ENCODE measurements at regions not wholly inside any gene's neighbourhood (a gene's known extent, or its start where the extent isn't known, plus 50 kb on each side); places are given as distances from the start of the nearest gene placed in this dataset.
A peak's percentile ranks its signal among the peaks of the same experiment; 100 is the strongest.

GRCh38 chr21:34017039-34017961 lies 56.1 kb upstream of the MRPS6 start:
- Histone ChIP-seq H3K9me3 (ENCODE audit: insufficient read depth, low read length) (peaks cover 11% of the 10 kb centered on the region), H2AFZ (ENCODE audit: low read depth, low read length) (no peak overlapping the region)
- TF ChIP-seq CTCF (IDR thresholded peaks at IDR 0.05; ENCODE audit: low read depth, low read length), result no peak
- TF ChIP-seq EZH2phosphoT487 (IDR thresholded peaks at IDR 0.05; ENCODE audit: low read depth), result no peak

DNA sequence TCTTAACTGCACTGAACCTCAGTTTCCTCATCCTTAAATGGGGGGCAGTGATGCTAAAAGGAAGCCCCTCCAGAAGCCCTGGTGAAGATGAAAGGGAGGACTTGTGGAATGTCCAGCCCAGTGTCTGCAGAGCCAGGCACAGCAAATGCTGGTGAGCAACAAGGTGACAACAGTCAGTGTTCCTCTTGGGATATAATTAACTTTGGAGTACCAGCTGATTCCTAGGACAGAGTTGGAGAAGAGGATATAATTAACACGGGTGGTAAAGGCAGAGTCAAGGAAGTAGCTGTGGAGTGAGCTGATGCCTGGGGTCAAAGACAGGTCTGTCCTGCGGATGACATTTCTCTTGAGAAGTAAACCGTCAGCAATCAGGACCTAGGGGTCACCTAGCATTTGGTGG lies 60.7 kb upstream of the MRPS6 start:
- H4K20me1 ChIP-seq (ENCODE audit: insufficient read depth, low read length), result no peaks in the 10 kb centered on the region
- H3K4me1 ChIP-seq (ENCODE audit: low read length), result peaks cover 9% of the 10 kb centered on the region
- no peak for TF ChIP-seq CTCF (IDR thresholded peaks at IDR 0.05; ENCODE audit: low read depth, low read length)
- no peak for TF ChIP-seq EZH2phosphoT487 (IDR thresholded peaks at IDR 0.05; ENCODE audit: low read depth)

More at GRCh38 chr21:34017039-34017961, 56.1 kb upstream of the MRPS6 start:
- Histone ChIP-seq H3K4me3 (ENCODE audit: low read length) (no peak overlapping the region), H4K20me1 (ENCODE audit: insufficient read depth, low read length) (no peaks in the 10 kb centered on the region), H3K4me2 (ENCODE audit: low read length) (peak overlapping the region; percentile 87), H3K36me3 (replicated peaks; ENCODE audit: low read depth, low read length) (peaks cover 10% of the 10 kb centered on the region), H3K27me3 (ENCODE audit: low read depth, low read length) (no peaks in the 10 kb centered on the region), H3K79me2 (ENCODE audit: low read length) (no peaks in the 10 kb centered on the region), H3K4me1 (ENCODE audit: low read length) (peaks cover 54% of the 10 kb centered on the region), H3K27ac (ENCODE audit: low read length) (peak overlapping the region; percentile 99), H3K9ac (ENCODE audit: low read length) (no peak overlapping the region)

DNA sequence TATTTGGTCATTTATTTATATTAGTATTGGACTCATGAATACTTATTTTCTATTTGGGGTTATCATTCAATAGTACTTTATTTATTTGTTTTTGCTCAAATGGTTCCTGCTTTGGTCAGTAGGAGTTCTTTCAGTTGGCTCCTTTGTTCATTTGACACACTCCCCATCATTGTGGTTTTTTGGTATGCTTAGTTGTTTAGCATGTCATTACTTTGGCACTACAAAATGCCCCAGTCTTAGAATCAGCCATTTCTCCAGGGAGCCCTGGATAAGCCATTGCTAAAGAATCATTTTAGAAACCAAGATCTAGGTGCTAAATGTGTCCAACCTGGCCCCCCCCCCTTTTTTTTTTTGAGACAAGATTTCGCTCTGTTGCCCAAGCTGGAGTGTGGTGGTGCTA lies 61.7 kb upstream of the MRPS6 start:
- Histone ChIP-seq H3K9me3 (ENCODE audit: insufficient read depth, low read length) (0 out of 2 replicates have a peak, but pooled peaks cover 3% of the 10 kb centered on the region), H3K36me3 (replicated peaks; ENCODE audit: low read depth, low read length) (no peaks in the 10 kb centered on the region), H3K4me3 (ENCODE audit: low read length) (no peak overlapping the region), H3K9ac (ENCODE audit: low read length) (no peak overlapping the region), H3K4me2 (ENCODE audit: low read length) (no peak overlapping the region), H4K20me1 (ENCODE audit: insufficient read depth, low read length) (no peaks in the 10 kb centered on the region), H3K79me2 (ENCODE audit: low read length) (no peaks in the 10 kb centered on the region), H3K27ac (ENCODE audit: low read length) (no peak overlapping the region), H3K27me3 (ENCODE audit: low read depth, low read length) (no peaks in the 10 kb centered on the region), H2AFZ (ENCODE audit: low read depth, low read length) (no peak overlapping the region), H3K4me1 (ENCODE audit: low read length) (no peaks in the 10 kb centered on the region)
- TF ChIP-seq CTCF (IDR thresholded peaks at IDR 0.05; ENCODE audit: low read depth, low read length), result no peak

More for the DNA sequence above, 60.7 kb upstream of the MRPS6 start:
- Histone ChIP-seq H2AFZ (ENCODE audit: low read depth, low read length) (no peak overlapping the region), H3K9me3 (ENCODE audit: insufficient read depth, low read length) (0 out of 2 replicates have a peak, but pooled peaks cover 3% of the 10 kb centered on the region), H3K9ac (ENCODE audit: low read length) (no peak overlapping the region), H3K4me3 (ENCODE audit: low read length) (no peak overlapping the region), H3K27ac (ENCODE audit: low read length) (no peak overlapping the region), H3K79me2 (ENCODE audit: low read length) (no peaks in the 10 kb centered on the region), H3K27me3 (ENCODE audit: low read depth, low read length) (no peaks in the 10 kb centered on the region), H3K36me3 (replicated peaks; ENCODE audit: low read depth, low read length) (peaks cover 3% of the 10 kb centered on the region), H3K4me2 (ENCODE audit: low read length) (no peak overlapping the region)

- H3K4me2 ChIP-seq (ENCODE audit: low read length), result no peak overlapping the region
Measured at GRCh38 chr21:34009193-34009592, 64.2 kb upstream of the MRPS6 start.

More at GRCh38 chr21:34009193-34009592, 64.2 kb upstream of the MRPS6 start:
- H3K9me3 ChIP-seq (ENCODE audit: insufficient read depth, low read length), result 0 out of 2 replicates have a peak, but pooled peaks cover 3% of the 10 kb centered on the region
- no peaks in the 10 kb centered on the region for H3K27me3 ChIP-seq (ENCODE audit: low read depth, low read length)
- H3K27ac ChIP-seq (ENCODE audit: low read length), result no peak overlapping the region
- H3K4me1 ChIP-seq (ENCODE audit: low read length), result no peaks in the 10 kb centered on the region
- no peak for TF ChIP-seq CTCF (IDR thresholded peaks at IDR 0.05; ENCODE audit: low read depth, low read length)
- TF ChIP-seq EZH2phosphoT487 (IDR thresholded peaks at IDR 0.05; ENCODE audit: low read depth), result no peak
- H3K79me2 ChIP-seq (ENCODE audit: low read length), result no peaks in the 10 kb centered on the region
- H4K20me1 ChIP-seq (ENCODE audit: insufficient read depth, low read length), result no peaks in the 10 kb centered on the region
- no peaks in the 10 kb centered on the region for H3K36me3 ChIP-seq (replicated peaks; ENCODE audit: low read depth, low read length)
- no peak overlapping the region for H3K4me3 ChIP-seq (ENCODE audit: low read length)
- no peak overlapping the region for H3K9ac ChIP-seq (ENCODE audit: low read length)
- H2AFZ ChIP-seq (ENCODE audit: low read depth, low read length), result no peak overlapping the region

Data from OCI-LY3 (cell line).